SK-N-SH (cell line): ENCODE measurements at regions not wholly inside any gene's neighbourhood (a gene's known extent, or its start where the extent isn't known, plus 50 kb on each side); places are given as distances from the start of the nearest gene placed in this dataset.

Experiments used
- CTCF ChIA-PET: fragments of 300-600, 350-600 bp; formaldehyde crosslinking; extraction: SDS; loops from one replicate; lab custom pipeline; 2021; lab: Yijun Ruan, JAX
- POLR2A ChIA-PET: fragments of 350-600 bp; sonication (Branson Sonifier 250); formaldehyde crosslinking; extraction: SDS; loops from one replicate; lab custom pipeline; 2020; ENCODE audit warnings: antibody characterized with exemption, inconsistent platforms; lab: Yijun Ruan, JAX
- DNase-seq: peaks from one replicate; pipeline ENCODE4 v3.0.0; 2012
- H2AFZ ChIP-seq: fragments of 200-600 bp; sonication (generic); 2 replicates; pipeline ENCODE4 v1.8.1; 2016; ENCODE audit warnings: antibody characterized with exemption, mild to moderate bottlenecking, low read depth
- H3F3A ChIP-seq: fragments of 200-600 bp; sonication (generic); replicated peaks from 2 replicates; pipeline ENCODE3; 2016; ENCODE audit warnings: antibody characterized with exemption, mild to moderate bottlenecking; ENCODE audit not compliant: insufficient read depth
- H3K27ac ChIP-seq, 2 experiments: fragments of 200-500 bp in 1 of 2; fragments of 200-600 bp in 1 of 2; sonication (Bioruptor generic) in 1 of 2; sonication (generic), shearing (Covaris generic) in 1 of 2; 2 replicates each; pipeline versions ENCODE4 v1.5.1 to v1.6.1; 2014 to 2016; ENCODE audit warnings: low read depth in 2 of 2, inconsistent platforms in 1 of 2, low read length in 1 of 2, mild to moderate bottlenecking in 1 of 2, mixed read lengths in 1 of 2
- H3K27me3 ChIP-seq: fragments of 200-600 bp; sonication (generic), shearing (Covaris generic); 2 replicates; pipeline ENCODE4 v1.6.1; 2016; ENCODE audit warnings: mixed run types; ENCODE audit not compliant: insufficient read depth
- H3K36me3 ChIP-seq, 2 experiments: fragments of 200-500 bp in 1 of 2; fragments of 200-600 bp in 1 of 2; sonication (Bioruptor generic) in 1 of 2; sonication (generic) in 1 of 2; replicated peaks in 1 of 2; 2 replicates each; pipeline versions ENCODE3 to v1.5.1; 2014 to 2016; ENCODE audit warnings: low read length in 1 of 2, mild to moderate bottlenecking in 1 of 2; ENCODE audit not compliant: insufficient read depth in 2 of 2, control insufficient read depth in 1 of 2
- H3K4me1 ChIP-seq, 2 experiments: fragments of 200-500 bp in 1 of 2; fragments of 200-600 bp in 1 of 2; sonication (Bioruptor generic) in 1 of 2; sonication (generic), shearing (Covaris generic) in 1 of 2; 2 replicates each; pipeline versions ENCODE4 v1.5.1 to v1.6.1; 2014 to 2016; ENCODE audit warnings: low read depth in 1 of 2, low read length in 1 of 2, mixed run types in 1 of 2; ENCODE audit not compliant: insufficient read depth in 2 of 2, control insufficient read depth in 1 of 2
- H3K4me2 ChIP-seq: fragments of 200-600 bp; sonication (generic), shearing (Covaris generic); 2 replicates; pipeline ENCODE4 v1.6.1; 2017; ENCODE audit warnings: mixed run types
- H3K4me3 ChIP-seq, 2 experiments: fragments of 200-500 bp in 1 of 2; fragments of 200-600 bp in 1 of 2; sonication (Bioruptor generic) in 1 of 2; sonication (generic), shearing (Covaris generic) in 1 of 2; 2 replicates each; pipeline versions ENCODE4 v1.5.1 to v1.8.1; 2014 to 2016; ENCODE audit warnings: low read depth in 2 of 2, inconsistent platforms in 1 of 2, low read length in 1 of 2, mild to moderate bottlenecking in 1 of 2, mixed read lengths in 1 of 2, moderate library complexity in 1 of 2
- H3K79me2 ChIP-seq: fragments of 200-600 bp; sonication (generic); 2 replicates; pipeline ENCODE4 v1.8.1; 2017; ENCODE audit warnings: mild to moderate bottlenecking; ENCODE audit not compliant: insufficient read depth
- H3K9ac ChIP-seq: fragments of 200-600 bp; sonication (generic); 2 replicates; pipeline ENCODE4 v1.6.1; 2017; ENCODE audit warnings: mixed run types
- H3K9me2 ChIP-seq: fragments of 200-600 bp; sonication (generic); 2 replicates; pipeline ENCODE4 v1.6.1; 2017; ENCODE audit warnings: mixed run types
- H3K9me3 ChIP-seq: fragments of 200-600 bp; sonication (generic); 2 replicates; pipeline ENCODE4 v1.6.1; 2017; ENCODE audit warnings: mixed run types, mild to moderate bottlenecking, moderate library complexity
- H4K20me1 ChIP-seq: fragments of 200-600 bp; sonication (generic); 2 replicates; pipeline ENCODE4 v1.6.1; 2017; ENCODE audit warnings: mild to moderate bottlenecking, mixed run types; ENCODE audit not compliant: insufficient read depth
- CTCF ChIP-seq: fragments of 200-600 bp; sonication (generic); IDR thresholded peaks from 2 replicates; pipeline ENCODE4 v1.6.1; 2017; ENCODE audit warnings: antibody characterized with exemption, mild to moderate bottlenecking, moderate library complexity
- ELF1 ChIP-seq: IDR thresholded peaks from 2 replicates; pipeline ENCODE4 v1.4.0; 2012
- EP300 ChIP-seq, 2 experiments: IDR thresholded peaks; 2 replicates each; pipeline versions ENCODE4 v1.4.0 to v1.6.1; 2012; ENCODE audit warnings: borderline replicate concordance in 1 of 2, low read depth in 1 of 2, low read length in 1 of 2
- EZH2phosphoT487 ChIP-seq: fragments of 200-600 bp; sonication (generic); IDR thresholded peaks from 2 replicates; pipeline ENCODE4 v1.6.1; 2017; ENCODE audit warnings: low read depth, mixed run types, mild to moderate bottlenecking, antibody characterized with exemption, moderate library complexity, borderline replicate concordance
- FOSL2 ChIP-seq: IDR thresholded peaks from 2 replicates; pipeline ENCODE4 v1.4.0; 2012; ENCODE audit warnings: low read depth, mild to moderate bottlenecking, moderate library complexity, borderline replicate concordance
- FOXJ3 ChIP-seq: sonication (generic); formaldehyde crosslinking; IDR thresholded peaks from 2 replicates; pipeline ENCODE4 v1.5.1; 2020; ENCODE audit warnings: mild to moderate bottlenecking, missing genetic modification reagents
- FOXM1 ChIP-seq: IDR thresholded peaks from 2 replicates; pipeline ENCODE4 v1.4.0; 2012; ENCODE audit warnings: low read depth, mild to moderate bottlenecking
- GABPA ChIP-seq: IDR thresholded peaks from 2 replicates; pipeline ENCODE4 v1.4.0; 2012; ENCODE audit warnings: low read depth, mild to moderate bottlenecking
- GATA2 ChIP-seq: sonication (generic); formaldehyde crosslinking; IDR thresholded peaks from 2 replicates; pipeline ENCODE4 v1.5.0; 2020; ENCODE audit warnings: mild to moderate bottlenecking, missing genetic modification reagents
- JUND ChIP-seq: IDR thresholded peaks from 2 replicates; pipeline ENCODE4 v1.4.0; 2012
- MAX ChIP-seq: IDR thresholded peaks from 2 replicates; pipeline ENCODE4 v1.4.0; 2012; ENCODE audit warnings: low read depth
- MEF2A ChIP-seq: IDR thresholded peaks from 2 replicates; pipeline ENCODE4 v1.4.0; 2012; ENCODE audit warnings: low read depth, borderline replicate concordance
- PBX3 ChIP-seq: IDR thresholded peaks from 2 replicates; pipeline ENCODE4; 2012
- POLR2AphosphoS5 ChIP-seq: IDR thresholded peaks from 2 replicates; pipeline ENCODE4 v1.6.1; 2012; ENCODE audit warnings: low read depth, low read length
- REST ChIP-seq: IDR thresholded peaks from 2 replicates; pipeline ENCODE4 v1.6.1; 2012; ENCODE audit warnings: mild to moderate bottlenecking, low read depth, low read length, moderate library complexity
- RFX5 ChIP-seq: IDR thresholded peaks from 2 replicates; pipeline ENCODE4 v1.6.1; 2012; ENCODE audit warnings: mild to moderate bottlenecking, improper control_type of control experiment, low read length
- RXRA ChIP-seq: IDR thresholded peaks from 2 replicates; pipeline ENCODE4 v1.4.0; 2012; ENCODE audit warnings: low read depth, mild to moderate bottlenecking, borderline replicate concordance
- TCF12 ChIP-seq: IDR thresholded peaks from 2 replicates; pipeline ENCODE4 v1.4.0; 2012
- USF1 ChIP-seq: IDR thresholded peaks from 2 replicates; pipeline ENCODE4 v1.4.0; 2012; ENCODE audit warnings: low read depth, borderline replicate concordance
- USF2 ChIP-seq: fragments of 150-350 bp; IDR thresholded peaks from 2 replicates; pipeline ENCODE4 v1.6.1; 2017; ENCODE audit warnings: antibody characterized with exemption, low read length, low read depth, borderline replicate concordance
- YY1 ChIP-seq: IDR thresholded peaks from 2 replicates; pipeline ENCODE4 v1.4.0; 2012; ENCODE audit warnings: low read depth, mild to moderate bottlenecking
- WGBS: methylation state at CpG from one replicate; pipeline ENCODE4 v1.1.6; 2017; ENCODE audit warnings: low lambda C conversion rate; 5-methylcytosine and 5-hydroxymethylcytosine counted together

GRCh38 chr17:34172390-34172918 is 82.6 kb upstream of the CCL2 start:
- Histone ChIP-seq H3K4me1 (no peaks in the 10 kb centered on the region; a peak in 1 of 4 replicates), H3F3A (no peaks in the 10 kb centered on the region), H3K4me3 (no peak overlapping the region), H3K27me3 (no peaks in the 10 kb centered on the region), H3K9me3 (no peaks in the 10 kb centered on the region), H3K9me2 (no peaks in the 10 kb centered on the region), H3K9ac (no peak overlapping the region), H2AFZ (no peak overlapping the region), H3K36me3 (no peaks in the 10 kb centered on the region), H3K79me2 (no peaks in the 10 kb centered on the region), H3K27ac (no peak overlapping the region), H3K4me2 (no peak overlapping the region), H4K20me1 (no peaks in the 10 kb centered on the region)
- ChIA-PET POLR2A (no interaction called here), CTCF (interaction anchor here (0.6 to 10.0 kb wide), 7 partner anchors 25 to 388 kb away, joined by 3 to 105 read pairs (median 5); partner anchors contain the start of gene CCL1)
- DNase-seq: no peak
- TF ChIP-seq YY1: no peak
- TF ChIP-seq ELF1: no peak
- no peak for TF ChIP-seq JUND
- TF ChIP-seq USF2: no peak
- no peak for TF ChIP-seq USF1
- no peak for TF ChIP-seq RXRA
- no peak for TF ChIP-seq FOSL2

- no peaks in the 10 kb centered on the region for H4K20me1 ChIP-seq
- no peaks in the 10 kb centered on the region for H3K9me2 ChIP-seq
- H3F3A ChIP-seq: no peaks in the 10 kb centered on the region
- no peaks in the 10 kb centered on the region for H3K27me3 ChIP-seq
- no peaks in the 10 kb centered on the region for H3K36me3 ChIP-seq
- H3K79me2 ChIP-seq: no peaks in the 10 kb centered on the region
- no peaks in the 10 kb centered on the region for H3K9me3 ChIP-seq
- no peak overlapping the region for H3K4me3 ChIP-seq
- DNase-seq: no peak
- no peak overlapping the region for H3K4me2 ChIP-seq
- no peak overlapping the region for H3K9ac ChIP-seq
- ChIA-PET POLR2A (no interaction called here), CTCF (interaction anchor here (0.9 to 10.0 kb wide), 4 partner anchors 26 to 389 kb away, joined by 3 to 105 read pairs (median 8); partner anchors contain the start of gene CCL1)
- WGBS: 20% methylated on average over 4 of the region's 4 CpGs
- H3K4me1 ChIP-seq: no peaks in the 10 kb centered on the region
- H3K27ac ChIP-seq: no peak overlapping the region
- no peak overlapping the region for H2AFZ ChIP-seq
- TF ChIP-seq EP300 (IDR thresholded peaks at IDR 0.05; ENCODE audit: borderline replicate concordance in 1 of 2, low read depth in 1 of 2, low read length in 1 of 2) (no peak), PBX3 (no peak), FOXM1 (no peak), CTCF (no peak), FOXJ3 (CRISPR knock-in tag) (no peak), REST (no peak), RXRA (no peak), RFX5 (no peak), EZH2phosphoT487 (no peak), GABPA (no peak), MEF2A (no peak), MAX (no peak), GATA2 (no peak), TCF12 (no peak), POLR2AphosphoS5 (no peak)
These were observed 81.8 kb upstream of the CCL2 start for GRCh38 chr17:34173241-34173640.
